ENCODE measurements at regions not wholly inside any gene's neighbourhood (a gene's known extent, or its start where the extent isn't known, plus 50 kb on each side); places are given as distances from the start of the nearest gene placed in this dataset.
"Not testable (repeated sequence)": the region's sequence is repeated elsewhere in the genome, so short reads cannot be mapped to it uniquely, and the experiment has no call there.

DNA sequence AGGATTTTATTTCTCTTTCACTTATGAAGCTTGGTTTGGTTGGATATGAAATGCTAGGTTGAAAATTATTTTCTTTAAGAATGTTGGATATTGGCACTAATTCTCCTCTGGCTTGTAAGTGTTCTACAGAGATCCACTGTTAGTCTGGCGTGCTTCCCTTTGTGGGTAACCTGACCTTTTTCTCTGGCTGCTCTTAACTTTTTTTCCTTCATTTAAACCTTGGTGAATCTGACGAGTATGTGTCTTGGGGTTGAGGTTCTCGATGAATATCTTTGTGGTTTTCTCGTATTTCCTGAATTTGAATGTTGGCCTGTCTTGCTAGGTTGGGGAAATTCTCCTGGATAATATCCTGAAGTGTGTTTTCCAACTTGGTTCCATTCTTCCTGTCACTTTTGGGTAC, 1208.4 kb upstream of the ADGRB3 start:
- H4K8ac ChIP-seq (ENCODE audit: extremely low read depth, insufficient read depth, low read length); POLR2A ChIA-PET (ENCODE audit: partially characterized antibody); H4K20me1 ChIP-seq (replicated peaks in 1 of 2; ENCODE audit: control insufficient read depth in 1 of 2, insufficient read depth in 2 of 2, low read length in 2 of 2); DNase-seq (ENCODE audit: low read depth in 1 of 2, low spot score in 2 of 2); FAIRE-seq; H3K4me2 ChIP-seq (ENCODE audit: insufficient read depth in 1 of 2, low read depth in 2 of 2, low read length in 2 of 2); H3K79me1 ChIP-seq (ENCODE audit: low read depth, low read length); CTCF ChIA-PET (ENCODE audit: partially characterized antibody); H3K18ac ChIP-seq (ENCODE audit: extremely low read depth, low read length); H3K27me3 ChIP-seq (replicated peaks in 1 of 4; ENCODE audit: control insufficient read depth in 3 of 4, extremely low read depth in 1 of 4, insufficient read depth in 3 of 4, low read length in 3 of 4); H3K9me3 ChIP-seq (ENCODE audit: insufficient read depth in 2 of 2, low read depth in 1 of 2, low read length in 1 of 2); H3K9ac ChIP-seq (replicated peaks in 1 of 4; ENCODE audit: extremely low read depth in 1 of 4, low read depth in 3 of 4, low read length in 3 of 4); H3K4ac ChIP-seq (replicated peaks; ENCODE audit: insufficient read length, low read depth, low read length); H3K79me2 ChIP-seq (ENCODE audit: control insufficient read depth in 1 of 2, insufficient read depth in 2 of 2, low read length in 2 of 2); H3K4me1 ChIP-seq (replicated peaks in 1 of 4; ENCODE audit: control insufficient read depth in 3 of 4, insufficient read depth in 4 of 4, low read length in 3 of 4); H3K27ac ChIP-seq (ENCODE audit: low read depth, low read length); H2AFZ ChIP-seq (ENCODE audit: low read length); H3K23me2 ChIP-seq (ENCODE audit: low read depth, low read length); H2BK12ac ChIP-seq (ENCODE audit: low read depth, low read length); H4K91ac ChIP-seq (replicated peaks; ENCODE audit: insufficient read length, low read length); H2AK5ac ChIP-seq (ENCODE audit: low read depth, low read length); H2BK120ac ChIP-seq (replicated peaks; ENCODE audit: low read depth, low read length); H4K5ac ChIP-seq (ENCODE audit: insufficient read length, low read depth, low read length); H2BK15ac ChIP-seq (ENCODE audit: low read length); H3K4me3 ChIP-seq (ENCODE audit: extremely low read depth in 1 of 4, insufficient read depth in 2 of 4, low read depth in 3 of 4, low read length in 4 of 4); H2BK20ac ChIP-seq (ENCODE audit: low read length); H3K36me3 ChIP-seq (ENCODE audit: control insufficient read depth in 2 of 4, insufficient read depth in 4 of 4, low read length in 3 of 4); H3K56ac ChIP-seq (replicated peaks; ENCODE audit: insufficient read length, low read depth, low read length); H2BK5ac ChIP-seq (ENCODE audit: low read depth, low read length); H3K14ac ChIP-seq (ENCODE audit: insufficient read length); H3K23ac ChIP-seq (ENCODE audit: insufficient read length): not testable (repeated sequence)
- WGBS, 2 experiments (ENCODE audit: extremely low coverage in 1 of 2, insufficient coverage in 1 of 2, insufficient read length in 1 of 2, insufficient replicate concordance in 2 of 2, low coverage in 1 of 2, low lambda C conversion rate in 2 of 2, missing lambda C conversion rate in 1 of 2): 86% methylated on average over 4 of the region's 4 CpGs; no CpG with 5 or more reads in 1 of the 2 experiments

All from H1 (cell line).